CD4-positive, alpha-beta T cell treated with Interleukin-2 at 100 ng/mL for 4 hours (primary cell): ENCODE measurements at regions not wholly inside any gene's neighbourhood (a gene's known extent, or its start where the extent isn't known, plus 50 kb on each side); places are given as distances from the start of the nearest gene placed in this dataset.

Experiments used
- DNase-seq: peaks from one replicate; pipeline ENCODE4 v3.0.0-alpha.2; 2020; ENCODE audit warnings: low spot score

DNA sequence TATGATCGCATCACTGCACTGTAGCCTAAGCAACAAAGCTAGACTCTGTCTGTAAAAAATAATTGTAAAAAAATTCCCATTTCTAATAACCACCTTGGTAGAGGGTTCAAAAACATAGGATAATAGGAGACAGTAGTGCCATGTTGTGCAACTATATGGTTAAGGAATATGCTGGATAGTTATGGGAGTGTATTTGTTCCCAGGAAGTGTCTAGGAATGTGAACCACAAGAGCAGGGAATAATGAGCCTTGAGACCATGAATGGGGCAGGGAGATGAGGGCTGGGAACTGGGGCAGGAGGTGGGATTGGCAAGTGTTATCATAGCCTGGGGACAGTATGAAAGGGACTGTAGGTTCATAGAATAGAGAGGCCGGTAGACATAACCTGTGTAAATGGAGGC is 50.4 kb downstream of the RUSC2 start:
- DNase-seq = no peak

DNA sequence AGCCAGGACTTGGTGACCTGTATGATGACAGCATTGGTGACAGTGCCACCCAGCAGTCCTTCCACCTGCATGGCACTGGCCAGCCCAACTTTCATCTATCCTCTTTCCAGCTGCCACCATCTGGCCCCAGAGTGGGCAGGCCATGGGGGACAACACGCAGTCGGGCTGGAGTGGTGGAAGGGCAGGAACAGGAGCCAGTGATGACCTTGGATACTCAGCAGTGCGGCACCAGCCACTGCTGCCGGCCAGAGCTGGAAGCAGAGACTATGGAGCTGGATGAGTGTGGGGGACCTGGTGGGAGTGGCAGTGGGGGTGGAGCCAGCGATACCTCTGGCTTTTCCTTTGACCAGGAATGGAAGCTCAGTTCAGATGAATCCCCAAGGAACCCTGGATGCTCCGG is 56.9 kb downstream of the RUSC2 start:
- DNase-seq = no peak

DNA sequence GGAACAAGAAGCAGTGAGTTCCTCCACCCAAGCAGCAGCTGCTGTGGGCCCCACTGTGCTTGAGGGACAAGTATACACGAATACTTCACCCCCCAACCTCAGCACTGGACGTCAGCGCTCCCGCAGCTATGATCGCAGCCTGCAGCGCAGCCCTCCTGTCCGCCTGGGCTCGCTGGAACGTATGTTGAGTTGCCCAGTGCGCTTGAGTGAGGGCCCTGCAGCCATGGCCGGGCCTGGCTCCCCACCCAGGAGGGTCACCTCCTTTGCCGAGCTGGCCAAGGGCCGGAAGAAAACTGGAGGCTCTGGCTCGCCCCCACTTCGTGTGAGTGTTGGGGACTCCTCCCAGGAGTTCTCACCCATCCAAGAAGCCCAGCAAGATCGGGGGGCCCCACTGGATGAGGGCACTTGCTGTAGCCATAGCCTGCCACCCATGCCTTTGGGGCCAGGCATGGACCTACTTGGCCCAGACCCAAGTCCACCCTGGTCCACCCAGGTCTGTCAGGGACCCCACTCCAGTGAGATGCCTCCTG is 57.1 kb upstream of the TESK1 start:
- no peak for DNase-seq

DNA sequence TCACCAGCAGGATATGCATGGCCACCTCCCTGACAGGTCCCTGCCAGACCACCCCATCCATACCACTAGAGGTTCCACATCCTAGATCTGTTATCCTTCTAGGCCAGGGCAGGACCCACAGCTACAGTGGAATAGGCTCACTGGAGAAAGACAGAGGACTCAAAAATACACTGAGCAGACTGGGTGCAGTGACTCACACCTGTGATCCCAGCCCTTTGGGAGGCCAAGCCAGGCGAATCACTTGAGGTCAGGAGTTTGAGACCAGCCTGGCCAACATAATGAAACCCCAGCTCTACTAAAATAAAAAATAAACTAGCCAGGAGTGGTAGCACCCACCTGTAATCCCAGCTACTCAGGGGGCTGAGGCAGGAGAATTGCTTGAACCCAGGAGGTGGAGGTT is 56.5 kb upstream of the TESK1 start:
- DNase-seq = no peak

DNA sequence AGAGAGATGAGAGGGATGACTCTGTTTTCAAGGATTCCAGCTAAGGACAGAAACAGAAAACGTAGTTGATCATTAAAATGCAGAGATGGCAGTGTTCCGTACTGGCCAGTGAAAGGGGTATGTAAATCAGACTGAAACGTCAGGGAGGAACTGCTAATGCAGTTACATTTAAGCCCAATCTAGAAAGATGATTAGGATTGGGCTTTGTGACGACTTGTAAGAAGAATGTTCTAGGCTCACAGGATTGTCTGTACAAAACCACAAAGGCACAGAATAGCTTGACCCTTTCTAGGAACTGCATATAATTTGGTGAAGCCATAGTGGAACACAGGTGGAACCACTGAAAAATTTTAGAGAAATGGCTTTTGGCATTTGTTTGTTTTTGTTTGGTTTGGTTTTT is 55.6 kb upstream of the TESK1 start:
- no peak for DNase-seq

DNA sequence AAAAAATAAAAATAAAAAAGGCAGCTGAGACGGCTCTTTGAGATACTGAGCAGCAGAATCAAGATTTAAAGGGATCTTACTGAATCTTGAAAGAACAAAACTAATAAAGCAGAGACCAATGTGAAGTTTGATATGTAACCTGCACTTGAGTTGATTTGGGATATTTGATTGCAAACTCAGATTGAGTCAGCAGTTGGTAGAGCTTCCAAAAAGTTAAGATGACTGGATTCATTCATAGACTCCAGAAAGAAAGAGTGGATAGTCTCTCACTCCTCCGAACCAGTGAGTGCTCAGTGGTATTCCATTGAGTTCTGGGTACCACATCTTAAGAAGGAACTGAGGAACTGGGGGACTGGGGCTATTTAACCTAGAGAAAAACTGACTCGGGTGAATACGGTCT is 52.7 kb upstream of the TESK1 start:
- no peak for DNase-seq

DNA sequence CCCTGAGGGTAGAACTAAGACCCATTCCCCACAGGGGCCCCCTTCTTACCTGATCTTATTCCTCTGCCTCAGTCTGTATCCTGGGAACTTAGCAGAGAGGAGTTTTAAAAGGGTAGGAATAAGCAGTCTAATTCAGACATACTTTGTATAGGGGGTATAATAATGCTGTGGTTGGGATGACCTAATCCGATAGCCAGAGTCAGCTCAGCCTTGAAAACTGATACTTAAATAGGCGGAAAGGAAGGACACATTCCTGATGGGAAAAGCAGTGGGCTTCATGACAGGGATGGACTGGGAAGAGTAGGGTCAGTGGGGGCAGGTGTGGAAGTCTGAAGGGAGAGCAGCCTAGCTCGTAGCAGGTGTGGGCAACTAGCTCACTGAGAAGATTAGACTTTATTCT is 52.2 kb upstream of the TESK1 start:
- DNase-seq = no peak

DNA sequence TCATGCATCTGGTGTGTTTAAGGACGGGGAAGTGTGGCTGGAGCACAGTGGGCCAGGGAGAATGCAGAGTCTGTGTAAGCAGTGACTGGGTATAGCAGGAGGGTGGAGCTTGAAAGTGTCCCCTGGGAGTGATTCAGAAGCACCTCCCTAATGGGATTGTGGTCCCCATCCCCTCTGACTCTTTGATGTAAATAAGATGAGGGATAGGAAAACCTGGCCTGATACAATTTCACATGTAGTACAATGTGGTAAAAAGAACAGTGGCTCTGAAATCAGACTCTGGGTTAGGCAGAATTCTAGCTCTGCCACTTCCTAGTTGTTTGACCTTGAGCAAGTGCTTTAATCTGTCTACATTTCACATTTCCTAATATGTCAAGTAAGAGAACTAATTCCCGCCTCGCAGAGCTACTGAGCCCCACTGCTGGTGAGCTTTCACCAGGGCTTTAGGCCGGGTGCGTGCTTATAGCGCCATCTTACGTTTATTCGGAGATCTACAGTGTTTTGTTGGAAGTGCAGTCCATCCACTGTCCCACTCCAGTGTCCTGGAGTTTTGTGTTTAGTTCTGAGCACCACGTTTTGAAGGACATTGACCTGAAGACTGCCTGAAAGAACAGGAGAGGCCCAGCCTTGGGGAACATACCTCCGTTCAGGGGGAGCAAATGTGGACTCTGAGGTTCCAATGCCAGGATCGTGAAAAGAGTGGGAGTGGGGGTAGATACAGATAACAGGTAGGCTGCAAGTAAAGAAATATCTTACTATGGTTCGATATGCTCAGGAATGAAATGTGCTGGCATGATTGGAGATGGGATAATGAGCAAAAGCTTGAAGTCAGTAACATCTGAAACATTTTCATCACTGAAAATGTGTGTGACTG is 51.2 kb upstream of the TESK1 start:
- peak; percentile 39 for DNase-seq

DNA sequence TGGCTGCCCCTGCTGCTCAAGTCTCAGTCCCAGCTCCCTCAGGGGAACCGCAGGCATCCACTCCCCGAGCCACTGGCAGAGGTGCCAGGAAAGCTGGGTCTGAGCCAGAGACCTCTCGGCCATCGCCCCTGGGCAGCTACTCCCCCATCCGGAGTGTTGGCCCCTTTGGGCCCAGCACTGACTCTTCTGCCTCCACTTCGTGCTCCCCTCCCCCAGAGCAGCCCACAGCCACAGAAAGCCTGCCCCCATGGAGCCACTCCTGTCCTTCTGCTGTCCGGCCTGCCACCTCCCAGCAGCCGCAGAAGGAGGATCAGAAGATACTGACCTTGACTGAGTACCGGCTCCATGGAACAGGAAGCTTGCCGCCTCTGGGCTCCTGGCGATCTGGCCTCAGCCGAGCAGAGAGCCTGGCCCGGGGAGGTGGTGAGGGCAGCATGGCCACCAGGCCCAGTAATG is 49.8 kb upstream of the TESK1 start:
- DNase-seq = no peak
